Right lobe of liver (tissue), 6 donors: ENCODE measurements at regions not wholly inside any gene's neighbourhood (a gene's known extent, or its start where the extent isn't known, plus 50 kb on each side); places are given as distances from the start of the nearest gene placed in this dataset.

Source experiments
- ATAC-seq, 4 donors: fragments of 200-7000 bp; cut with Tn5 transposase; one replicate each; pipeline ENCODE4 v1.9.1; 2020; ENCODE audit warnings: mild to moderate bottlenecking in 4 of 4, moderate library complexity in 4 of 4
- DNase-seq, 3 donors: peaks; one replicate each; pipeline ENCODE4 v3.0.0-alpha.2; 2020
- H3K27ac ChIP-seq, 3 donors: fragments of 200-600 bp; one replicate each; pipeline ENCODE4 v1.8.0; 2022
- H3K27me3 ChIP-seq, 2 donors: fragments of 200-600 bp; one replicate each; pipeline ENCODE4 v1.8.0; 2022
- H3K36me3 ChIP-seq, 4 donors: fragments of 200-600 bp; sonication (generic) in 1 of 4; one replicate each; pipeline versions ENCODE4 v1.5.1 to v1.8.0; 2017 to 2022; ENCODE audit warnings: control low read depth in 1 of 4
- H3K4me1 ChIP-seq, 4 donors: fragments of 200-600 bp; sonication (generic) in 1 of 4; one replicate each; pipeline versions ENCODE4 v1.5.1 to v1.8.0; 2017 to 2022; ENCODE audit warnings: control low read depth in 1 of 4
- H3K4me3 ChIP-seq, 3 donors: fragments of 200-600 bp; one replicate each; pipeline ENCODE4 v1.8.0; 2022
- H3K9me3 ChIP-seq, 4 donors: fragments of 200-600 bp; sonication (generic) in 1 of 4; one replicate each; pipeline versions ENCODE4 v1.5.1 to v1.8.0; 2017 to 2022; ENCODE audit warnings: control low read depth in 1 of 4
- CTCF ChIP-seq, 4 donors: fragments of 200-600 bp in 3 of 4; fragments of 450-650 bp in 1 of 4; IDR thresholded peaks; one replicate each; pipeline versions ENCODE4 v1.5.1 to v1.8.0; 2016 to 2022; ENCODE audit warnings: antibody characterized with exemption in 4 of 4, mild to moderate bottlenecking in 2 of 4
- POLR2A ChIP-seq: fragments of 450-650 bp; IDR thresholded peaks from one replicate; pipeline ENCODE4 v1.6.1; 2017; ENCODE audit warnings: antibody characterized with exemption, mild to moderate bottlenecking
- WGBS: methylation state at CpG from one replicate; pipeline ENCODE4 v1.1.6; 2018; ENCODE audit warnings: low coverage, low lambda C conversion rate; ENCODE audit not compliant: insufficient coverage; ENCODE audit errors: missing lambda C conversion rate; 5-methylcytosine and 5-hydroxymethylcytosine counted together
- intact Hi-C, 2 donors: fragments of 100-400 bp; cut with DNase I; formaldehyde crosslinking; loops; one replicate each; pipeline versions ENCODE4 v1.11.2 to v1.14.1; 2022
- donor health status: DM: no; HTN: yes; CAD: no.
- donor health status: DM: no; HTN: no; CAD: no.
- donor health status: DM: no; HTN: no; CAD: no.
- donor health status: DM: no; HTN: yes; CAD: no.
- donor health status: DM: no; HTN: yes; CAD: no.

GRCh38 chr2:149670086-149670485, 82.5 kb upstream of the MMADHC start:
- intact Hi-C loops = no loop called here
- H3K9me3 ChIP-seq = no peaks in the 10 kb centered on the region
- no peak for ATAC-seq
- no peak for DNase-seq
- no peak overlapping the region for H3K27ac ChIP-seq
- no peaks in the 10 kb centered on the region for H3K4me1 ChIP-seq
- H3K27me3 ChIP-seq = no peaks in the 10 kb centered on the region
- no peak overlapping the region for H3K4me3 ChIP-seq
- 90% methylated on average over 2 of the region's 2 CpGs for WGBS
- TF ChIP-seq CTCF (IDR thresholded peaks at IDR 0.05) (no peak), POLR2A (no peak)
- no peaks in the 10 kb centered on the region for H3K36me3 ChIP-seq

GRCh38 chr2:149666809-149667320, 79.3 kb upstream of the MMADHC start:
- Histone ChIP-seq H3K4me1 (peaks cover 0 to 2% (median 0%) of the 10 kb centered on the region in 4 donors), H3K27ac (no peak overlapping the region), H3K4me3 (no peak overlapping the region), H3K27me3 (no peaks in the 10 kb centered on the region), H3K9me3 (no peaks in the 10 kb centered on the region), H3K36me3 (no peaks in the 10 kb centered on the region)
- DNase-seq (no peak), ATAC-seq (no peak)
- WGBS = 92% methylated on average over 1 of the region's 1 CpG
- intact Hi-C loops = no loop called here
- no peak for TF ChIP-seq POLR2A

GRCh38 chr2:149664896-149665295, 77.3 kb upstream of the MMADHC start:
- TF ChIP-seq CTCF (IDR thresholded peaks at IDR 0.05) (no peak), POLR2A (no peak)
- no peak for ATAC-seq
- 97% methylated on average over 3 of the region's 3 CpGs for WGBS

GRCh38 chr2:149662556-149662955, 75.0 kb upstream of the MMADHC start:
- ATAC-seq = no peak

More at GRCh38 chr2:149664896-149665295, 77.3 kb upstream of the MMADHC start:
- Histone ChIP-seq H3K9me3 (no peaks in the 10 kb centered on the region), H3K4me1 (peaks cover 0 to 2% (median 0%) of the 10 kb centered on the region in 4 donors), H3K36me3 (no peaks in the 10 kb centered on the region), H3K4me3 (no peak overlapping the region), H3K27ac (no peak overlapping the region), H3K27me3 (no peaks in the 10 kb centered on the region)
- intact Hi-C loops = no loop called here
- no peak for DNase-seq

GRCh38 chr2:149661844-149662243, 74.3 kb upstream of the MMADHC start:
- Histone ChIP-seq H3K9me3 (no peaks in the 10 kb centered on the region), H3K27me3 (no peaks in the 10 kb centered on the region), H3K36me3 (no peaks in the 10 kb centered on the region), H3K27ac (no peak overlapping the region), H3K4me1 (peaks cover 0 to 2% (median 0%) of the 10 kb centered on the region in 4 donors), H3K4me3 (no peak overlapping the region)
- TF ChIP-seq POLR2A = no peak
- TF ChIP-seq CTCF (IDR thresholded peaks at IDR 0.05) = no peak
- WGBS = 23% methylated on average over 1 of the region's 1 CpG
- ATAC-seq = peak in 3 of 4 donors; percentile 69 to 88 (median 74)
- intact Hi-C loops = no loop called here
- peak in 1 of 3 donors; percentile 19 for DNase-seq

More at GRCh38 chr2:149662556-149662955, 75.0 kb upstream of the MMADHC start:
- TF ChIP-seq POLR2A (no peak), CTCF (IDR thresholded peaks at IDR 0.05) (no peak)
- H3K9me3 ChIP-seq = no peaks in the 10 kb centered on the region
- no peaks in the 10 kb centered on the region for H3K27me3 ChIP-seq
- no peak for DNase-seq
- no peak overlapping the region for H3K4me3 ChIP-seq
- intact Hi-C loops = no loop called here
- H3K4me1 ChIP-seq = peaks cover 0 to 2% (median 0%) of the 10 kb centered on the region in 4 donors
- H3K36me3 ChIP-seq = no peaks in the 10 kb centered on the region
- H3K27ac ChIP-seq = no peak overlapping the region
